ENCODE measurements at regions not wholly inside any gene's neighbourhood (a gene's known extent, or its start where the extent isn't known, plus 50 kb on each side); places are given as distances from the start of the nearest gene placed in this dataset.

DNA sequence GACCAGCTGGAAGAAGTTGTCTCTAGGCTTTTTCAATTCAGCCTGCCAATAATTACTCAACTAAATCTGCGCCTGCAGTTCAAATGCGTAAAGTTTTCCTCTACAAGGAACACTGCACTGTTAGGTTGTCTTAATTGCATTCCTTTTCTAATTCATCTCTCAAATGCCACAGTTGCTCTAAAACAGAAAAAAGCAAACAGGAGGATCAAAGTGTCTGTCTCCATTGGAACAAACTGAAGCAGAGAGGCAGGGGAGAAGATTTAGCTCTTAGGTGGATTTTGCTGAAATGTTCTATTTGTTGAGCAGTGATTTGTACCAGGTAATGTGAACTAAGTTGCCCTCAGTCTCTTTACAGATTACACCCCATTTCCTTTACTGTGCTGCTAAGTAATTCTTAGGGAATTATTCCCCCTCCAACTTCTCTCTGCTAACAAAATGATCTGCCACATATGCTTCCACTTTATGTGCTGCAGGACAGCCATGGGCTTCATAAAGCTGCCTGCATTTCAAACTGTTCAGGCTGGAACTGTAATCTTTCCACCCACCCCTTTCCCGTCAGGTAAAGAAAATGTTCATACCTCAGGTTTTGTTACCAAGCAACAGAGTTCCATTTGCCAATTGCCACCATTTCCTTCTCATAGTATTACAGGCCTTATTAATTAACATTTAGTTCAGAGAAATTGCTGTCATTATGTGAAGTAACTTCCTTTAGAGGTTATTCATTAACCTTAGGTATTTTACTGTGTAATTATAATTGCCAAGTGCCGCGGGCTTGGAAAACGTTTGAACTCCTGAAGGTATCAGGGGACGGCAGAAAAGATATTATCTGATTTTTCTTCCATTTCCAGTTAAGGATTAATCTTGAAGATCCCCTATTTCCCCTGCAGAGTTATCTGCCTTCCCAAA lies 149.3 kb downstream of the SPRY1 start:
- Histone ChIP-seq H3K4me1 (ENCODE audit: control insufficient read depth in 1 of 2, insufficient read depth in 2 of 2, low read length in 2 of 2) (peaks cover 6 to 9% of the 10 kb centered on the region in 2 donors), H3K4me3 (ENCODE audit: low read depth in 1 of 2, low read length in 2 of 2) (no peak overlapping the region), H3K27me3 (ENCODE audit: low read depth, low read length) (no peaks in the 10 kb centered on the region), H3K27ac (ENCODE audit: low read length) (peak overlapping the region; percentile 54), H3K9me3 (ENCODE audit: control insufficient read depth in 1 of 2, low read length in 2 of 2) (peaks cover 0 to 6% of the 10 kb centered on the region in 2 donors), H3K36me3 (ENCODE audit: control insufficient read depth in 1 of 2, insufficient read depth in 2 of 2, low read length in 2 of 2) (no peaks in the 10 kb centered on the region)

DNA sequence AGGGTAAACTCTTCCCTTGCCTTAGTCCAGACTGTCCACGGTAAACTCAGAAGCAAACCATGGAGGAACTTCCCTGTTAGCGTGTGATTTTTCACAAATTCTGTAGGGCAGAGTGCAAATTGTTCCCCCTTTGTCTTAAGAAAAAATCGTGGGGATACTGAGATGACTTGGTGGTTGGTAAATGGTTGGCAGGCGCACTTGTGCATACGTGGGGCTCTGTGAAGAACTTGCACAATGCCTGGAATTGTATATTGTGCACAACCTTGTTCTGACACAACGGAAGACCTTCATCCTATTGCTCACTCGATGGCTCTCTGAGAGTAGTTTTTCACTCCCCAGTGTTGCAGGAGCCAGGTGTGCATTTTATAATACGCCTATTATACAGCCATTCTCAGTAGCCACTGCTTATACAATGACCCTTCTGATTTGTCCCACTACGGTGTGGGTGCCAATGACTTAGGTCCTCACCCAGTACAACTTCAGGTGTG lies 150.0 kb downstream of the SPRY1 start:
- Histone ChIP-seq H3K27me3 (ENCODE audit: low read depth, low read length) (no peaks in the 10 kb centered on the region), H3K27ac (ENCODE audit: low read length) (peak overlapping the region; percentile 54), H3K4me1 (ENCODE audit: control insufficient read depth in 1 of 2, insufficient read depth in 2 of 2, low read length in 2 of 2) (peaks cover 6 to 9% of the 10 kb centered on the region in 2 donors), H3K36me3 (ENCODE audit: control insufficient read depth in 1 of 2, insufficient read depth in 2 of 2, low read length in 2 of 2) (no peaks in the 10 kb centered on the region), H3K4me3 (ENCODE audit: low read depth in 1 of 2, low read length in 2 of 2) (no peak overlapping the region), H3K9me3 (ENCODE audit: control insufficient read depth in 1 of 2, low read length in 2 of 2) (peaks cover 0 to 6% of the 10 kb centered on the region in 2 donors)

DNA sequence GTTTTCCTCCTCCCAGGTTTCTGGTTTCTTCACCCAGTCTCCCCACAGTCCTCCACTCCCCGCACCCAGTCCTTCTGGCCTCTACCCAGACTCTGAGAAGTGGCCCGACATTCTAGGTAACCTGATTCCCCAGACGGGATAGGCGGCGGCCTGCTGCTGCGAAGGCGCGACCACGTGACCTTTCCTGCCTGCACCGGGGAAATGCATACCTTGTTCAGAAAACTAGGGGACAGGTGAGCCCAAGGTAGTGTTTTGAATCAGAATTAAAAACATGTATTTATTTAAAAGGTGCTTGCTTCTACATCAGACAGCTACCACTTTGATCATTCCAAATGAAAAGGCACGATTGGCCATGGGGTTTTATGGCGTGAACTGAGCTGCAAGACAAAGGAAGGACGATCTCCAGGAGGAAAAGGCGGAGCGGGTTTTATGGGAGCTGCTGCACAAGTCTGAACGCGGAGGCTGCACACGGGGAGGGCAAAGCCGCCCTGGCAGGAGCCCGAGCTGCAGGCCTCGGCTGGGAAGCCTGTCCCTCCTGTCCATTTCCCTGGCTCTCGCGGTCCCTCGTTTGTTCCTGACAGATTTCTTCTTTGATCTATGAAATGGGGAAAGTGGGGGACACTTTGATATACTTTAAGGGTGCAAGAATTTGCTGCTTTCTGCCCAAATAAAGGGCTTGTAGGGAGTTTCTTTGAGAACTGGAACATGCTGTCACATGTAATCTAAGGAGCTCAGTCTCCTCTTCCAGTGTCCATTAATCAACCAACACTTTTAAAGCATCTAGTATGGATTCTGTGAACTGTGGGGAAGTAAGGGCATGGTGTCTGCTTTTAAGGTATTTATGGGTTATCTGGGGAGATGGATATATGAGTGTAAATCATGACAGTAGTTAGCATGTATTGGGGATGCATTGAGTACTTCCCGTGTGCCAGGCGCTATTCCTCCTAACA lies 150.9 kb downstream of the SPRY1 start:
- no peak overlapping the region for H3K27ac ChIP-seq (ENCODE audit: low read length)
- H3K36me3 ChIP-seq (ENCODE audit: control insufficient read depth in 1 of 2, insufficient read depth in 2 of 2, low read length in 2 of 2), result no peaks in the 10 kb centered on the region
- peaks cover 0 to 6% of the 10 kb centered on the region in 2 donors for H3K9me3 ChIP-seq (ENCODE audit: control insufficient read depth in 1 of 2, low read length in 2 of 2)
- no peak overlapping the region for H3K4me3 ChIP-seq (ENCODE audit: low read depth in 1 of 2, low read length in 2 of 2)
- H3K27me3 ChIP-seq (ENCODE audit: low read depth, low read length), result no peaks in the 10 kb centered on the region
- peaks cover 6 to 9% of the 10 kb centered on the region in 2 donors for H3K4me1 ChIP-seq (ENCODE audit: control insufficient read depth in 1 of 2, insufficient read depth in 2 of 2, low read length in 2 of 2)

GRCh38 chr4:123553279-123553678 lies 156.7 kb downstream of the SPRY1 start:
- H3K9me3 ChIP-seq (ENCODE audit: control insufficient read depth in 1 of 2, low read length in 2 of 2), result peaks cover 0 to 6% of the 10 kb centered on the region in 2 donors
- H3K4me3 ChIP-seq (ENCODE audit: low read depth in 1 of 2, low read length in 2 of 2), result no peak overlapping the region
- peaks cover 18 to 24% of the 10 kb centered on the region in 2 donors for H3K4me1 ChIP-seq (ENCODE audit: control insufficient read depth in 1 of 2, insufficient read depth in 2 of 2, low read length in 2 of 2)
- H3K27ac ChIP-seq (ENCODE audit: low read length), result no peak overlapping the region
- no peaks in the 10 kb centered on the region for H3K36me3 ChIP-seq (ENCODE audit: control insufficient read depth in 1 of 2, insufficient read depth in 2 of 2, low read length in 2 of 2)
- no peaks in the 10 kb centered on the region for H3K27me3 ChIP-seq (ENCODE audit: low read depth, low read length)

DNA sequence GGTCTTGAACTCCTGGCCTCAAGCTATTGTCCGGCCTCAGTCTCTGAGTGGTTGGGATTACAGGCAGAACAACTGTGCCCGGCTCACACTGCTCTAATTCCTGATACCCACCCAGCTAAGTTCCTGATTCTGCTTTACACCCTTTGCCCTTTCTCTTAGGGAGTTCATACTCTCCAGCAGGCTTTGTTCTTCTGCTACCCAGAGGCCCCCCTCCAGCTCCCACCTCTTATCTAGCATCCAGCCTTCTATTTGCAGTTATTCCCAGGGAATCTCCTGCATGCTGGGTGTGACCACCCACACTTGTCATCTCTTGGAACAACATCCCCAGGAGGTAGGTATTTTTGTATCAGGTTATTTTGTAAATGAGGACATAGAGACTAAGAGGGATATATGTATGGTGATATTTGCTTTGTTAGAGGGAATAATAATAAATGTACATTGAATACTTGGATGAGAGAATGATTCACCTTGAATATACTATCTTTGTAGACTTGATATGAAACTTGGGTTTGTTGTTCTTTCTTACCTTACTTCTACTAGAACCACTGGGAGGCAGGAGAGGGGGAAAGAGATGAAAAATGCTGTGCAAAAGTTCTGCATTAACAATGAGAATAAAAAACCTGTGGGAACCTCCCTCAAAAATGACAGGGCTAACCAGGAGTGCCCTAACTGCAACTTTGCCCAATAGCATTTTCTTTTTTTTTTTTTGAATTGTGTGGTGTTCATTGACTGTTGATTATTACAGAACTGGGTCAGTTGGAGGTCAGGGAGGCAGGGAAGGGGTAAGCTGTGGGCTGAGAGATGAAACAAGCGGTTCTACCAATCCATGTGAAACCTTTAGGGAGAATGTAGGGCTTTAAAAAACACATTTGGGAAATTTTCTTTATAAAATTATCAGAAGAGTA lies 157.4 kb downstream of the SPRY1 start:
- Histone ChIP-seq H3K36me3 (ENCODE audit: control insufficient read depth in 1 of 2, insufficient read depth in 2 of 2, low read length in 2 of 2) (no peaks in the 10 kb centered on the region), H3K4me1 (ENCODE audit: control insufficient read depth in 1 of 2, insufficient read depth in 2 of 2, low read length in 2 of 2) (peaks cover 18 to 24% of the 10 kb centered on the region in 2 donors), H3K4me3 (ENCODE audit: low read depth in 1 of 2, low read length in 2 of 2) (no peak overlapping the region), H3K27ac (ENCODE audit: low read length) (no peak overlapping the region), H3K9me3 (ENCODE audit: control insufficient read depth in 1 of 2, low read length in 2 of 2) (peaks cover 0 to 6% of the 10 kb centered on the region in 2 donors), H3K27me3 (ENCODE audit: low read depth, low read length) (no peaks in the 10 kb centered on the region)

GRCh38 chr4:123554801-123555232 lies 158.2 kb downstream of the SPRY1 start:
- H3K36me3 ChIP-seq (ENCODE audit: control insufficient read depth in 1 of 2, insufficient read depth in 2 of 2, low read length in 2 of 2), result no peaks in the 10 kb centered on the region
- peaks cover 0 to under 1% of the 10 kb centered on the region in 2 donors for H3K9me3 ChIP-seq (ENCODE audit: control insufficient read depth in 1 of 2, low read length in 2 of 2)
- peak overlapping the region in 1 of 2 donors; percentile 22 for H3K4me3 ChIP-seq (ENCODE audit: low read depth in 1 of 2, low read length in 2 of 2)
- H3K4me1 ChIP-seq (ENCODE audit: control insufficient read depth in 1 of 2, insufficient read depth in 2 of 2, low read length in 2 of 2), result peaks cover 18 to 24% of the 10 kb centered on the region in 2 donors
- no peaks in the 10 kb centered on the region for H3K27me3 ChIP-seq (ENCODE audit: low read depth, low read length)
- peak overlapping the region; percentile 88 for H3K27ac ChIP-seq (ENCODE audit: low read length)

DNA sequence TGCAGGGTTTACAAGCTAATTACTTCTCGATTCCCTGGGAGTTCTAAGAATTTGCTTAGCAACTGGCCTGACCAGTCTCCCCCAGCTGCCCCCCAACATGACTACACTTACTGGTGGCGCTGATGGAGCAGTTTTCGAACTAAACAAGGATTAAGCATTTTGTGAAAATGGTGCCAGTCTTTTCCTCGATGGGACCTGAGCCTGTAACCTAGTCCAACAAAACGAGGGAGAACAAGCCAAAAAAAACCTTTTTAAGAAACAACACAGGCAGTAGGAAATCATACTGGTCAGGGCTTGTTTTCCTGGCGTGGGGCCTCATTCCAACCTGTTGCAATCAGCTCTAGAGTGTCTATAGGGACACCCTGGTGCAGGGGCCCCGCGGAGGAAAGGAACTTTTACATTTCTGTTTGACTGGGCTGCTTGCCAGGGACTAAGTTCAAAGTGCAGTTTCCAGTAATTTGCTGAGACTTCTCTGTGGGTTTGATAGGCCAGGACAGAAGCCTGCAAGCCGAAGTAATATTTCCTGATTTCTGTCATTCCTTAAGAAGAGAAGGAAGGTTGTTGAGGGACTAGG lies 158.7 kb downstream of the SPRY1 start:
- Histone ChIP-seq H3K4me3 (ENCODE audit: low read depth in 1 of 2, low read length in 2 of 2) (peak overlapping the region in 1 of 2 donors; percentile 22), H3K9me3 (ENCODE audit: control insufficient read depth in 1 of 2, low read length in 2 of 2) (no peaks in the 10 kb centered on the region), H3K27me3 (ENCODE audit: low read depth, low read length) (no peaks in the 10 kb centered on the region), H3K36me3 (ENCODE audit: control insufficient read depth in 1 of 2, insufficient read depth in 2 of 2, low read length in 2 of 2) (no peaks in the 10 kb centered on the region), H3K4me1 (ENCODE audit: control insufficient read depth in 1 of 2, insufficient read depth in 2 of 2, low read length in 2 of 2) (peaks cover 18 to 24% of the 10 kb centered on the region in 2 donors), H3K27ac (ENCODE audit: low read length) (peak overlapping the region; percentile 88)

GRCh38 chr4:123555807-123556273 lies 159.2 kb downstream of the SPRY1 start:
- H3K4me1 ChIP-seq (ENCODE audit: control insufficient read depth in 1 of 2, insufficient read depth in 2 of 2, low read length in 2 of 2), result peaks cover 18 to 24% of the 10 kb centered on the region in 2 donors
- H3K27ac ChIP-seq (ENCODE audit: low read length), result peak overlapping the region; percentile 88
- no peak overlapping the region for H3K4me3 ChIP-seq (ENCODE audit: low read depth in 1 of 2, low read length in 2 of 2)

GRCh38 chr4:123556526-123556925 lies 159.9 kb downstream of the SPRY1 start:
- H3K27me3 ChIP-seq (ENCODE audit: low read depth, low read length), result no peaks in the 10 kb centered on the region
- H3K27ac ChIP-seq (ENCODE audit: low read length), result no peak overlapping the region
- peaks cover 18 to 24% of the 10 kb centered on the region in 2 donors for H3K4me1 ChIP-seq (ENCODE audit: control insufficient read depth in 1 of 2, insufficient read depth in 2 of 2, low read length in 2 of 2)
- no peaks in the 10 kb centered on the region for H3K36me3 ChIP-seq (ENCODE audit: control insufficient read depth in 1 of 2, insufficient read depth in 2 of 2, low read length in 2 of 2)
- H3K4me3 ChIP-seq (ENCODE audit: low read depth in 1 of 2, low read length in 2 of 2), result no peak overlapping the region
- H3K9me3 ChIP-seq (ENCODE audit: control insufficient read depth in 1 of 2, low read length in 2 of 2), result no peaks in the 10 kb centered on the region

More at GRCh38 chr4:123555807-123556273, 159.2 kb downstream of the SPRY1 start:
- Histone ChIP-seq H3K9me3 (ENCODE audit: control insufficient read depth in 1 of 2, low read length in 2 of 2) (no peaks in the 10 kb centered on the region), H3K36me3 (ENCODE audit: control insufficient read depth in 1 of 2, insufficient read depth in 2 of 2, low read length in 2 of 2) (no peaks in the 10 kb centered on the region), H3K27me3 (ENCODE audit: low read depth, low read length) (no peaks in the 10 kb centered on the region)
